ENCODE measurements at regions not wholly inside any gene's neighbourhood (a gene's known extent, or its start where the extent isn't known, plus 50 kb on each side); places are given as distances from the start of the nearest gene placed in this dataset.

GRCh38 chr1:190616235-190616634 is 138.6 kb upstream of the BRINP3 start:
- no peak for TF ChIP-seq CTCF (IDR thresholded peaks at IDR 0.05 in 8 of 11, conservative IDR thresholded peaks at IDR 0.05 in 3 of 11)
- no peak for TF ChIP-seq POLR2AphosphoS5 (IDR thresholded peaks at IDR 0.05)
- TF ChIP-seq POLR2A (IDR thresholded peaks at IDR 0.05), result no peak
